Spleen (tissue), 7 donors: ENCODE measurements at regions not wholly inside any gene's neighbourhood (a gene's known extent, or its start where the extent isn't known, plus 50 kb on each side); places are given as distances from the start of the nearest gene placed in this dataset.
"Not testable (repeated sequence)": the region's sequence is repeated elsewhere in the genome, so short reads cannot be mapped to it uniquely, and the experiment has no call there.

Experiments used
- POLR2A ChIP-seq, 3 donors: fragments of 450-650 bp; IDR thresholded peaks; one replicate each; pipeline ENCODE4 v1.5.1; 2017; ENCODE audit warnings: antibody characterized with exemption in 3 of 3, mild to moderate bottlenecking in 1 of 3
- TF ChIP-seq, protein P1 (sequence below), 11 experiments: fragments of 200-600 bp in 7 of 11; fragments of 450-650 bp in 4 of 11; sonication (generic) in 4 of 11; IDR thresholded peaks in 8 of 11; conservative IDR thresholded peaks in 3 of 11; 1 replicate in 7 of 11; 2 replicates in 4 of 11; pipeline versions ENCODE4 v1.4.0 to v1.8.0; 2016 to 2021; ENCODE audit warnings: antibody characterized with exemption in 11 of 11, inconsistent platforms in 4 of 11, mild to moderate bottlenecking in 1 of 11
- donor health status: DM: no; HTN: no; CAD: no; lungs with moderate emphysema.
- donor health status: DM: no; HTN: no; CAD: no.
- donor health status: DM: no; HTN: no; CAD: no.

DNA sequence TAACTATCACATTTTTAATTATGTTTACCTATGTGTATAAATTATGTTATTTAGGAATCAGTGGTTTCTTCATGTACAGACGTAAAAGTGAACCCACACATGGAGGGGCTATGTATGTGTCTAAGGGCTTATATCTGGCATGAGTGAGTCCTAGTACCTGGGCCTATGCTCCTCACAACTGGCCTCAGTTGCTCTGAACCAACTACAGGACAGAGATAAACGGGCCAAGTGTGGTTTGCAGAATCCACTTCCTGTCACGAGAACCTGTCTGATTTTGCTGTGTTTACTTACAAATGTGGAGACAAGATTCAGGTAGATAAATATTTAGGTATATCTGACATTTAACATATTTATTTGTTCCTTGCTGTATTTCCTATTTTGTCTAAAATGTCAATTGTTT, 562.5 kb downstream of the TMEM121 start:
- TF ChIP-seq, protein P1, sequence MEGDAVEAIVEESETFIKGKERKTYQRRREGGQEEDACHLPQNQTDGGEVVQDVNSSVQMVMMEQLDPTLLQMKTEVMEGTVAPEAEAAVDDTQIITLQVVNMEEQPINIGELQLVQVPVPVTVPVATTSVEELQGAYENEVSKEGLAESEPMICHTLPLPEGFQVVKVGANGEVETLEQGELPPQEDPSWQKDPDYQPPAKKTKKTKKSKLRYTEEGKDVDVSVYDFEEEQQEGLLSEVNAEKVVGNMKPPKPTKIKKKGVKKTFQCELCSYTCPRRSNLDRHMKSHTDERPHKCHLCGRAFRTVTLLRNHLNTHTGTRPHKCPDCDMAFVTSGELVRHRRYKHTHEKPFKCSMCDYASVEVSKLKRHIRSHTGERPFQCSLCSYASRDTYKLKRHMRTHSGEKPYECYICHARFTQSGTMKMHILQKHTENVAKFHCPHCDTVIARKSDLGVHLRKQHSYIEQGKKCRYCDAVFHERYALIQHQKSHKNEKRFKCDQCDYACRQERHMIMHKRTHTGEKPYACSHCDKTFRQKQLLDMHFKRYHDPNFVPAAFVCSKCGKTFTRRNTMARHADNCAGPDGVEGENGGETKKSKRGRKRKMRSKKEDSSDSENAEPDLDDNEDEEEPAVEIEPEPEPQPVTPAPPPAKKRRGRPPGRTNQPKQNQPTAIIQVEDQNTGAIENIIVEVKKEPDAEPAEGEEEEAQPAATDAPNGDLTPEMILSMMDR (IDR thresholded peaks at IDR 0.05 in 8 of 11, conservative IDR thresholded peaks at IDR 0.05 in 3 of 11), result not testable (repeated sequence)
- TF ChIP-seq POLR2A (IDR thresholded peaks at IDR 0.05), result not testable (repeated sequence)
